Heart left ventricle (tissue), 16 donors: ENCODE measurements at regions not wholly inside any gene's neighbourhood (a gene's known extent, or its start where the extent isn't known, plus 50 kb on each side); places are given as distances from the start of the nearest gene placed in this dataset.

Source experiments
- ATAC-seq, 4 donors: fragments of 200-7000 bp; cut with Tn5 transposase; one replicate each; pipeline ENCODE4 v1.9.1; 2020 to 2022; ENCODE audit warnings: moderate library complexity in 4 of 4, mild to moderate bottlenecking in 3 of 4, moderate number of reproducible peaks in 1 of 4
- DNase-seq, 5 donors: peaks; one replicate each; pipeline ENCODE4 v3.0.0-alpha.2; 2020
- H3K27ac ChIP-seq, 12 donors: fragments of 200-600 bp; sonication (generic) in 4 of 12; one replicate each; pipeline versions ENCODE4 v1.5.0 to v1.8.0; 2016 to 2022; ENCODE audit warnings: mild to moderate bottlenecking in 2 of 12
- H3K27me3 ChIP-seq, 9 donors: fragments of 200-600 bp; sonication (generic) in 2 of 9; one replicate each; pipeline versions ENCODE4 v1.5.1 to v1.8.0; 2016 to 2022; ENCODE audit warnings: mild to moderate bottlenecking in 3 of 9
- H3K36me3 ChIP-seq, 9 donors: fragments of 200-600 bp; sonication (generic) in 2 of 9; one replicate each; pipeline versions ENCODE4 v1.5.0 to v1.8.0; 2018 to 2022; ENCODE audit warnings: mild to moderate bottlenecking in 2 of 9
- H3K4me1 ChIP-seq, 12 donors: fragments of 200-600 bp; sonication (generic) in 4 of 12; one replicate each; pipeline versions ENCODE4 v1.5.0 to v1.8.0; 2016 to 2022; ENCODE audit warnings: mild to moderate bottlenecking in 3 of 12
- H3K4me3 ChIP-seq, 12 donors: fragments of 200-600 bp; sonication (generic) in 4 of 12; one replicate each; pipeline versions ENCODE4 v1.5.0 to v1.8.0; 2017 to 2022; ENCODE audit warnings: mild to moderate bottlenecking in 9 of 12, moderate library complexity in 4 of 12
- H3K9me3 ChIP-seq, 12 donors: fragments of 200-600 bp; sonication (generic) in 4 of 12; one replicate each; pipeline versions ENCODE4 v1.5.0 to v1.8.0; 2016 to 2022; ENCODE audit warnings: mild to moderate bottlenecking in 1 of 12
- POLR2A ChIP-seq, 2 donors: fragments of 450-650 bp; IDR thresholded peaks; one replicate each; pipeline ENCODE4 v1.6.1; 2017; ENCODE audit warnings: antibody characterized with exemption in 2 of 2, mild to moderate bottlenecking in 2 of 2, moderate library complexity in 2 of 2
- WGBS, 4 donors: extraction: QIAGEN DNeasy Blood & Tissue Kit in 2 of 4; methylation state at CpG; one replicate each; pipeline versions ENCODE4 v1.1.5 to v1.1.7; 2013 to 2018; 5-methylcytosine and 5-hydroxymethylcytosine counted together
- intact Hi-C, 10 donors: fragments of 100-400 bp; cut with DNase I; formaldehyde crosslinking; loops; one replicate each; pipeline versions ENCODE4 v1.11.1 to v1.14.2; 2022
- TF ChIP-seq, protein P1 (sequence below), 12 donors: fragments of 200-600 bp; sonication (generic) in 4 of 12; IDR thresholded peaks; one replicate each; pipeline versions ENCODE4 v1.5.0 to v1.8.0; 2018 to 2022; ENCODE audit warnings: antibody characterized with exemption in 12 of 12, mild to moderate bottlenecking in 5 of 12
- donor health status: ischemic (EF 13 %, LVEDD 7.1; RV severe dilation, severe dysfunction).
- donor health status: healthy with polysubstance abuse.
- donor health status: DM: no; HTN: yes; CAD: no.
- donor health status: DM: no; HTN: no; CAD: no.
- donor health status: ischemic (EF 25% LVEDD 6.9; RV normal size, moderate dysfunction).
- donor health status: ischemic (EF 25% LVEDD 5.7; RV mildly dilated, moderate dysfunction).
- donor health status: healthy.
- donor health status: DM: yes; HTN: yes; CAD: no.
- donor health status: ischemic (EF 35%, LVEDD 5.7; RV mildly dilated, moderate dysfunction).
- donor health status: nonischemic (EF 11% LVEDD 7.7; RV severe dilation, severe dysfunction).
- donor health status: DM: yes; HTN: yes; CAD: no.
- donor health status: PGD.
- donor health status: ischemic (EF 29% LVEDD 5.4; RV normal size, mild dysfunction).
- donor health status: nonischemic (EF 23%, LVEDD 6.1; RV moderate dilation, normal function).

GRCh38 chr5:35345222-35345621 is 114.9 kb upstream of the PRLR start:
- DNase-seq (no peak), ATAC-seq (no peak)
- intact Hi-C loops, result no loop called here
- TF ChIP-seq, protein P1, sequence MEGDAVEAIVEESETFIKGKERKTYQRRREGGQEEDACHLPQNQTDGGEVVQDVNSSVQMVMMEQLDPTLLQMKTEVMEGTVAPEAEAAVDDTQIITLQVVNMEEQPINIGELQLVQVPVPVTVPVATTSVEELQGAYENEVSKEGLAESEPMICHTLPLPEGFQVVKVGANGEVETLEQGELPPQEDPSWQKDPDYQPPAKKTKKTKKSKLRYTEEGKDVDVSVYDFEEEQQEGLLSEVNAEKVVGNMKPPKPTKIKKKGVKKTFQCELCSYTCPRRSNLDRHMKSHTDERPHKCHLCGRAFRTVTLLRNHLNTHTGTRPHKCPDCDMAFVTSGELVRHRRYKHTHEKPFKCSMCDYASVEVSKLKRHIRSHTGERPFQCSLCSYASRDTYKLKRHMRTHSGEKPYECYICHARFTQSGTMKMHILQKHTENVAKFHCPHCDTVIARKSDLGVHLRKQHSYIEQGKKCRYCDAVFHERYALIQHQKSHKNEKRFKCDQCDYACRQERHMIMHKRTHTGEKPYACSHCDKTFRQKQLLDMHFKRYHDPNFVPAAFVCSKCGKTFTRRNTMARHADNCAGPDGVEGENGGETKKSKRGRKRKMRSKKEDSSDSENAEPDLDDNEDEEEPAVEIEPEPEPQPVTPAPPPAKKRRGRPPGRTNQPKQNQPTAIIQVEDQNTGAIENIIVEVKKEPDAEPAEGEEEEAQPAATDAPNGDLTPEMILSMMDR (IDR thresholded peaks at IDR 0.05), result no peak
- no peak for TF ChIP-seq POLR2A (IDR thresholded peaks at IDR 0.05)
- Histone ChIP-seq H3K4me3 (no peak overlapping the region), H3K9me3 (peaks cover 0 to 24% (median 0%) of the 10 kb centered on the region in 12 donors), H3K27me3 (no peaks in the 10 kb centered on the region), H3K4me1 (no peaks in the 10 kb centered on the region), H3K36me3 (no peaks in the 10 kb centered on the region), H3K27ac (no peak overlapping the region)
- WGBS, 4 donors, result 37 to 75% (median 57%) methylated on average over 1 of the region's 1 CpG

DNA sequence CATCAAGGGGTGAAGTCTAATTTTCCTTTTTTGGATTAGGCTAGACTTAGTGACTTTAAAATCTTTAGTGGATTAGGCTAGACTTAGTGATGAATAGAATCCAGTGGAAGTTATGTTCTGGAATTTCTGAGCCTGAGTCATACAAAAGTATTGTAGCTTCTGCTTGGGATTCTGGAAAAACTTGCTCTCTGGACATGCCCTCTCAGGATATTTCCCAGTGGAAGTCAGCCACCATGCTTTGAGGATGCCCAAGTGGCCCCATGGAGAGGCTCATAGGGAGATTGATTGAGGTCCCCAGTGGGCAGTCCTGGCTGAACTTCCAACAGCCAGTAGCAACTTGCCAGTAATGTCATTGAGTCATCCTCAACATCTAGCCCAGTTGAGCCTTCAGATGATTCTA is 112.4 kb upstream of the PRLR start:
- Histone ChIP-seq H3K9me3 (peaks cover 0 to 10% (median 0%) of the 10 kb centered on the region in 12 donors), H3K4me1 (no peaks in the 10 kb centered on the region), H3K36me3 (no peaks in the 10 kb centered on the region), H3K27me3 (no peaks in the 10 kb centered on the region), H3K27ac (no peak overlapping the region), H3K4me3 (no peak overlapping the region)
- ATAC-seq (no peak), DNase-seq (no peak)
- intact Hi-C loops, result no loop called here
- TF ChIP-seq, protein P1 (IDR thresholded peaks at IDR 0.05), result no peak
- TF ChIP-seq POLR2A (IDR thresholded peaks at IDR 0.05), result no peak

DNA sequence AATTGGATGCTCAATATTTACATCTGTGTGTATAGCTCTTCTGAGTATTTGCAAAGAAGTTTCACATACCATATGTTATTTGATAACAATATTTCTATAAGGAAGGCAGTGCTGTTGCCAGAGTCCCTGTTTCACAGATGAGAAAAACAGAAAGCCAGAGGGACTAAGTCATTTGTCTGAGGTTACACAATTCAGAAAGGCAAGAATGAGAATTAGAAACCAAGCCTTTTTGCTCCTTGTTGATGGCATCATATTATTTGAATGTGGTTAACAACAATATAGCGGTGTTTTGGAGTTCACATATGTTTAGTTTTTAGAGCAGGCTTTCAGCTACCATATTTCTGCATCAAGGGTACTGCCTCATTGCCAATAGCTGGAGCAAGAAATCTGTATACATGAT is 110.9 kb upstream of the PRLR start:
- no peaks in the 10 kb centered on the region for H3K36me3 ChIP-seq
- ATAC-seq, result no peak

GRCh38 chr5:35339616-35340100 is 109.4 kb upstream of the PRLR start:
- ATAC-seq (no peak), DNase-seq (no peak)
- Histone ChIP-seq H3K4me1 (no peaks in the 10 kb centered on the region), H3K27ac (no peak overlapping the region), H3K4me3 (no peak overlapping the region), H3K27me3 (no peaks in the 10 kb centered on the region), H3K36me3 (no peaks in the 10 kb centered on the region), H3K9me3 (peaks cover 0 to 10% (median 0%) of the 10 kb centered on the region in 12 donors)
- no peak for TF ChIP-seq POLR2A (IDR thresholded peaks at IDR 0.05)
- WGBS, 4 donors, result 9 to 27% (median 20%) methylated on average over 1 of the region's 1 CpG
- intact Hi-C loops, result no loop called here

More for the DNA sequence above, 110.9 kb upstream of the PRLR start:
- intact Hi-C loops, result no loop called here
- Histone ChIP-seq H3K27me3 (no peaks in the 10 kb centered on the region), H3K4me1 (no peaks in the 10 kb centered on the region), H3K4me3 (no peak overlapping the region), H3K9me3 (peaks cover 0 to 10% (median 0%) of the 10 kb centered on the region in 12 donors), H3K27ac (no peak overlapping the region)
- no peak for TF ChIP-seq POLR2A (IDR thresholded peaks at IDR 0.05)
- TF ChIP-seq, protein P1 (IDR thresholded peaks at IDR 0.05), result no peak
- WGBS, 4 donors, result 75 to 85% (median 83%) methylated on average over 1 of the region's 1 CpG
- DNase-seq, result no peak

GRCh38 chr5:35339006-35339405 is 108.7 kb upstream of the PRLR start:
- Histone ChIP-seq H3K27ac (no peak overlapping the region), H3K9me3 (peaks cover 0 to 10% (median 0%) of the 10 kb centered on the region in 12 donors), H3K4me3 (no peak overlapping the region), H3K27me3 (no peaks in the 10 kb centered on the region), H3K36me3 (no peaks in the 10 kb centered on the region), H3K4me1 (no peaks in the 10 kb centered on the region)
- ATAC-seq (no peak), DNase-seq (no peak)
- TF ChIP-seq, protein P1 (IDR thresholded peaks at IDR 0.05), result no peak
- TF ChIP-seq POLR2A (IDR thresholded peaks at IDR 0.05), result no peak
- intact Hi-C loops, result no loop called here
- WGBS, 4 donors, result 92 to 95% (median 93%) methylated on average over 1 of the region's 1 CpG
